ENCODE measurements at regions not wholly inside any gene's neighbourhood (a gene's known extent, or its start where the extent isn't known, plus 50 kb on each side); places are given as distances from the start of the nearest gene placed in this dataset.

- DNase-seq (no peak), ATAC-seq (ENCODE audit: low FRiP score in 2 of 2) (no peak)
- no peaks in the 10 kb centered on the region for H3K4me1 ChIP-seq
- no peaks in the 10 kb centered on the region for H3K9me3 ChIP-seq
- no peaks in the 10 kb centered on the region for H3K36me3 ChIP-seq
- H3K27me3 ChIP-seq, result no peaks in the 10 kb centered on the region
- H3K4me3 ChIP-seq, result no peak overlapping the region
- 88 to 91% methylated on average over 11 to 14 of the region's 14 CpGs for WGBS, 2 donors
- H3K27ac ChIP-seq, result no peak overlapping the region
- TF ChIP-seq CTCF (IDR thresholded peaks at IDR 0.05), result no peak
- no peak for TF ChIP-seq EP300 (IDR thresholded peaks at IDR 0.05)
- TF ChIP-seq POLR2AphosphoS5 (IDR thresholded peaks at IDR 0.05), result no peak
- no peak for TF ChIP-seq POLR2A (IDR thresholded peaks at IDR 0.05)
Measured at GRCh38 chr10:130440971-130441370, 304.8 kb downstream of the GLRX3 start.

GRCh38 chr10:130443066-130443465 is 306.9 kb downstream of the GLRX3 start:
- H3K4me3 ChIP-seq, result no peak overlapping the region
- H3K4me1 ChIP-seq, result no peaks in the 10 kb centered on the region
- no peaks in the 10 kb centered on the region for H3K27me3 ChIP-seq
- H3K27ac ChIP-seq, result no peak overlapping the region
- TF ChIP-seq EP300 (IDR thresholded peaks at IDR 0.05) (no peak), POLR2A (IDR thresholded peaks at IDR 0.05) (no peak), POLR2AphosphoS5 (IDR thresholded peaks at IDR 0.05) (no peak), CTCF (IDR thresholded peaks at IDR 0.05) (no peak)
- WGBS, 2 donors, result 74 to 83% methylated on average over 7 of the region's 7 CpGs
- no peaks in the 10 kb centered on the region for H3K9me3 ChIP-seq
- DNase-seq, result no peak
- no peak for ATAC-seq (ENCODE audit: low FRiP score in 2 of 2)
- H3K36me3 ChIP-seq, result no peaks in the 10 kb centered on the region

DNA sequence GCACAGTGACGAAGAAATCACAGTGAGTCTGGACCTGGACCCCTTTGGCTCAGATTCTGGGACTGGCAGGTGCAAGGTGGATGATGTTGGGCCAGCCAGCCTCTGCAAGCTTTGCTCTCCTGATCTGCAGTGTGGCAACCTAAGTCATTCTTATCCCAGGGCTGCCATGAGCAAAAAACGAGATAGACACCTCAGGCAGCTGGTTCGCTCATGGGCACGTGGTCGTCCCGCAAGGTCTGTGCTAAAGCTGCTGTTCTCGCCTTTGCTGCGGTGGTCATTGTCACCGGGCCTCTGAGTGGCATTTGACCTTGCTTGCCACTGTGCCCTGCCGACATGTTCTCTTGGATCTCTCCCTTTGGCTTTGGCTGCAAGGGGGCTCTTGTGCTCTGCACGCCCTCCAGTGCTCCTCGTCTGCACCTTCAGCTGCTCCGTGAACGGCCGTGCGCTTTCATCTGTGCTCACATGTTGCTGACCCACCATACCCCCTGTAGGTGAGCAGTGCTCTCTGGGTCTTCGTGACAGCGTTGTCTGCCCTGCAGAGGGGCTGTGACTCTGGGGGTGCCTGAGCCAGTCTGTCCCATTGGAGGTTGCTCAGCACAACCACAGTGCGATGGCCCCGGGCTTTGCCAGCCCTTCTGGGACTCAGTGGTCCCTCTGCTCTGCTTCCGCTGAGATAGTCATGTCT is 317.0 kb downstream of the GLRX3 start:
- Histone ChIP-seq H3K36me3 (no peaks in the 10 kb centered on the region), H3K4me3 (no peak overlapping the region), H3K27me3 (no peaks in the 10 kb centered on the region), H3K27ac (no peak overlapping the region), H3K4me1 (no peaks in the 10 kb centered on the region), H3K9me3 (no peaks in the 10 kb centered on the region)
- ATAC-seq (ENCODE audit: low FRiP score in 2 of 2), result peak in 1 of 2 donors; percentile 52
- 87 to 91% methylated on average over 16 to 20 of the region's 21 CpGs for WGBS, 2 donors
- peak in 1 of 2 donors; percentile 40 for DNase-seq
- TF ChIP-seq CTCF (IDR thresholded peaks at IDR 0.05) (no peak), EP300 (IDR thresholded peaks at IDR 0.05) (no peak), POLR2A (IDR thresholded peaks at IDR 0.05) (no peak), POLR2AphosphoS5 (IDR thresholded peaks at IDR 0.05) (no peak)

- peak in 1 of 2 donors; percentile 41 for DNase-seq
- H3K4me1 ChIP-seq, result no peaks in the 10 kb centered on the region
- no peak overlapping the region for H3K27ac ChIP-seq
- TF ChIP-seq CTCF (IDR thresholded peaks at IDR 0.05) (no peak), POLR2A (IDR thresholded peaks at IDR 0.05) (no peak), EP300 (IDR thresholded peaks at IDR 0.05) (no peak), POLR2AphosphoS5 (IDR thresholded peaks at IDR 0.05) (no peak)
- H3K9me3 ChIP-seq, result no peaks in the 10 kb centered on the region
- WGBS, 2 donors, result 78 to 85% methylated on average over 11 to 14 of the region's 17 CpGs
- H3K27me3 ChIP-seq, result no peaks in the 10 kb centered on the region
- no peaks in the 10 kb centered on the region for H3K36me3 ChIP-seq
- peak in 1 of 2 donors; percentile 41 for ATAC-seq (ENCODE audit: low FRiP score in 2 of 2)
- no peak overlapping the region for H3K4me3 ChIP-seq
Measured at GRCh38 chr10:130453721-130454542, 317.7 kb downstream of the GLRX3 start.
